ENCODE measurements at regions not wholly inside any gene's neighbourhood (a gene's known extent, or its start where the extent isn't known, plus 50 kb on each side); places are given as distances from the start of the nearest gene placed in this dataset.
"Not testable (repeated sequence)": the region's sequence is repeated elsewhere in the genome, so short reads cannot be mapped to it uniquely, and the experiment has no call there.

- no peaks in the 10 kb centered on the region for H3F3A ChIP-seq (replicated peaks; ENCODE audit: insufficient read depth)
- no peaks in the 10 kb centered on the region for H3K9me2 ChIP-seq
- no peak overlapping the region for H3K9ac ChIP-seq
- no peaks in the 10 kb centered on the region for H3K9me3 ChIP-seq
- no peaks in the 10 kb centered on the region for H3K27me3 ChIP-seq (ENCODE audit: insufficient read depth)
- no peaks in the 10 kb centered on the region for H3K36me3 ChIP-seq (replicated peaks in 1 of 2; ENCODE audit: control insufficient read depth in 1 of 2, insufficient read depth in 2 of 2, low read length in 1 of 2)
- H3K4me3 ChIP-seq (ENCODE audit: low read depth in 2 of 2, low read length in 1 of 2), result no peak overlapping the region
- no peak overlapping the region for H2AFZ ChIP-seq (ENCODE audit: low read depth)
- H3K4me1 ChIP-seq (ENCODE audit: control insufficient read depth in 1 of 2, insufficient read depth in 2 of 2, low read depth in 1 of 2, low read length in 1 of 2), result no peaks in the 10 kb centered on the region
- H3K79me2 ChIP-seq (ENCODE audit: insufficient read depth), result no peaks in the 10 kb centered on the region
- CTCF ChIA-PET, result no interaction called here
- H3K4me2 ChIP-seq, result no peak overlapping the region
- POLR2A ChIA-PET, result no interaction called here
- no peak overlapping the region for H3K27ac ChIP-seq (ENCODE audit: low read depth in 2 of 2, low read length in 1 of 2)
- no peaks in the 10 kb centered on the region for H4K20me1 ChIP-seq (ENCODE audit: insufficient read depth)
- 46% methylated on average over 3 of the region's 3 CpGs for WGBS (ENCODE audit: low lambda C conversion rate)
- TF ChIP-seq RXRA (IDR thresholded peaks at IDR 0.05; ENCODE audit: borderline replicate concordance, low read depth) (no peak), FOSL2 (IDR thresholded peaks at IDR 0.05; ENCODE audit: borderline replicate concordance, low read depth) (no peak), YY1 (IDR thresholded peaks at IDR 0.05; ENCODE audit: low read depth) (no peak), EP300 (IDR thresholded peaks at IDR 0.05; ENCODE audit: borderline replicate concordance in 1 of 2, low read depth in 1 of 2, low read length in 1 of 2) (no peak), IRF3 (IDR thresholded peaks at IDR 0.05; ENCODE audit: low read depth, low read length) (no peak)
- no peak for DNase-seq
These were observed 788.7 kb upstream of the GOT2 start for GRCh38 chr16:59522826-59523225.

DNA sequence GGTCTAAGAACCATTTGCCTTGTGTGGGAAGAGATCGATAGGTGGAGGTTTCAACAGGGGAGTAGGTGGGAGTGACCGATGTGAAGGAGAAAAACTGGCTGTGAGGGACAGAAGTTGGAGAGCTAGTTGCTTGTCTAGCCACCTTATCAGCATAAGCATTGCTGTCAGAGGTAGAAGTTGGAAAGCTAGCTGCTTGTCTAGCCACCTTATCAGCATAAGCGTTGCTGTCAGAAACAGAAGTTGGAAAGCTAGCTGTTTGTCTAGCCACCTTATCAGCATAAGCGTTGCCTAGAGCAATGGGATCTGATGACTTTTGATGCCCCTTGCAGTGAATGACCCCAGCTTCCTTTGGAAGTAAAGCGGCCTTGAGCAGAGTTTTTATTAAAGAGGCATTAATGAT lies 784.6 kb upstream of the GOT2 start:
- POLR2A ChIA-PET, CTCF ChIA-PET: not testable (repeated sequence)
- WGBS (ENCODE audit: low lambda C conversion rate), result 65% methylated on average over 5 of the region's 5 CpGs

GRCh38 chr16:59514651-59515050 lies 780.5 kb upstream of the GOT2 start:
- H3F3A ChIP-seq (replicated peaks; ENCODE audit: insufficient read depth), result no peaks in the 10 kb centered on the region
- H3K27ac ChIP-seq (ENCODE audit: low read depth in 2 of 2, low read length in 1 of 2), result no peak overlapping the region
- ChIA-PET POLR2A (no interaction called here), CTCF (no interaction called here)
- no peaks in the 10 kb centered on the region for H3K36me3 ChIP-seq (replicated peaks in 1 of 2; ENCODE audit: control insufficient read depth in 1 of 2, insufficient read depth in 2 of 2, low read length in 1 of 2)
- H4K20me1 ChIP-seq (ENCODE audit: insufficient read depth), result no peaks in the 10 kb centered on the region
- TF ChIP-seq GATA2 (CRISPR knock-in tag; IDR thresholded peaks at IDR 0.05), result no peak
- no peak for TF ChIP-seq RAD21 (IDR thresholded peaks at IDR 0.05; ENCODE audit: low read length)
- TF ChIP-seq ELF1 (IDR thresholded peaks at IDR 0.05), result no peak
- TF ChIP-seq, protein P1, sequence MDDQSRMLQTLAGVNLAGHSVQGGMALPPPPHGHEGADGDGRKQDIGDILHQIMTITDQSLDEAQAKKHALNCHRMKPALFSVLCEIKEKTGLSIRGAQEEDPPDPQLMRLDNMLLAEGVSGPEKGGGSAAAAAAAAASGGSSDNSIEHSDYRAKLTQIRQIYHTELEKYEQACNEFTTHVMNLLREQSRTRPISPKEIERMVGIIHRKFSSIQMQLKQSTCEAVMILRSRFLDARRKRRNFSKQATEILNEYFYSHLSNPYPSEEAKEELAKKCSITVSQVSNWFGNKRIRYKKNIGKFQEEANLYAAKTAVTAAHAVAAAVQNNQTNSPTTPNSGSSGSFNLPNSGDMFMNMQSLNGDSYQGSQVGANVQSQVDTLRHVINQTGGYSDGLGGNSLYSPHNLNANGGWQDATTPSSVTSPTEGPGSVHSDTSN (IDR thresholded peaks at IDR 0.05), result no peak
- TF ChIP-seq EP300 (IDR thresholded peaks at IDR 0.05; ENCODE audit: borderline replicate concordance in 1 of 2, low read depth in 1 of 2, low read length in 1 of 2), result no peak
- no peak for TF ChIP-seq IRF3 (IDR thresholded peaks at IDR 0.05; ENCODE audit: low read depth, low read length)
- no peak for TF ChIP-seq RCOR1 (IDR thresholded peaks at IDR 0.05; ENCODE audit: low read length)
- TF ChIP-seq, protein P2, sequence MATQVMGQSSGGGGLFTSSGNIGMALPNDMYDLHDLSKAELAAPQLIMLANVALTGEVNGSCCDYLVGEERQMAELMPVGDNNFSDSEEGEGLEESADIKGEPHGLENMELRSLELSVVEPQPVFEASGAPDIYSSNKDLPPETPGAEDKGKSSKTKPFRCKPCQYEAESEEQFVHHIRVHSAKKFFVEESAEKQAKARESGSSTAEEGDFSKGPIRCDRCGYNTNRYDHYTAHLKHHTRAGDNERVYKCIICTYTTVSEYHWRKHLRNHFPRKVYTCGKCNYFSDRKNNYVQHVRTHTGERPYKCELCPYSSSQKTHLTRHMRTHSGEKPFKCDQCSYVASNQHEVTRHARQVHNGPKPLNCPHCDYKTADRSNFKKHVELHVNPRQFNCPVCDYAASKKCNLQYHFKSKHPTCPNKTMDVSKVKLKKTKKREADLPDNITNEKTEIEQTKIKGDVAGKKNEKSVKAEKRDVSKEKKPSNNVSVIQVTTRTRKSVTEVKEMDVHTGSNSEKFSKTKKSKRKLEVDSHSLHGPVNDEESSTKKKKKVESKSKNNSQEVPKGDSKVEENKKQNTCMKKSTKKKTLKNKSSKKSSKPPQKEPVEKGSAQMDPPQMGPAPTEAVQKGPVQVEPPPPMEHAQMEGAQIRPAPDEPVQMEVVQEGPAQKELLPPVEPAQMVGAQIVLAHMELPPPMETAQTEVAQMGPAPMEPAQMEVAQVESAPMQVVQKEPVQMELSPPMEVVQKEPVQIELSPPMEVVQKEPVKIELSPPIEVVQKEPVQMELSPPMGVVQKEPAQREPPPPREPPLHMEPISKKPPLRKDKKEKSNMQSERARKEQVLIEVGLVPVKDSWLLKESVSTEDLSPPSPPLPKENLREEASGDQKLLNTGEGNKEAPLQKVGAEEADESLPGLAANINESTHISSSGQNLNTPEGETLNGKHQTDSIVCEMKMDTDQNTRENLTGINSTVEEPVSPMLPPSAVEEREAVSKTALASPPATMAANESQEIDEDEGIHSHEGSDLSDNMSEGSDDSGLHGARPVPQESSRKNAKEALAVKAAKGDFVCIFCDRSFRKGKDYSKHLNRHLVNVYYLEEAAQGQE (IDR thresholded peaks at IDR 0.05; ENCODE audit: low read depth, low read length), result no peak
- no peak for TF ChIP-seq NRF1 (IDR thresholded peaks at IDR 0.05; ENCODE audit: low read depth, low read length)
- no peaks in the 10 kb centered on the region for H3K9me3 ChIP-seq
- no peak overlapping the region for H2AFZ ChIP-seq (ENCODE audit: low read depth)
- 11% methylated on average over 4 of the region's 4 CpGs for WGBS (ENCODE audit: low lambda C conversion rate)
- H3K79me2 ChIP-seq (ENCODE audit: insufficient read depth), result no peaks in the 10 kb centered on the region
- no peaks in the 10 kb centered on the region for H3K4me1 ChIP-seq (ENCODE audit: control insufficient read depth in 1 of 2, insufficient read depth in 2 of 2, low read depth in 1 of 2, low read length in 1 of 2)
- no peak overlapping the region for H3K4me3 ChIP-seq (ENCODE audit: low read depth in 2 of 2, low read length in 1 of 2)
- H3K9me2 ChIP-seq, result no peaks in the 10 kb centered on the region
- H3K4me2 ChIP-seq, result no peak overlapping the region
- no peak overlapping the region for H3K9ac ChIP-seq
- no peaks in the 10 kb centered on the region for H3K27me3 ChIP-seq (ENCODE audit: insufficient read depth)
- DNase-seq, result no peak

More for the DNA sequence above, 784.6 kb upstream of the GOT2 start:
- not testable (repeated sequence) for H3K9me2 ChIP-seq; H3K27me3 ChIP-seq (ENCODE audit: insufficient read depth); H3F3A ChIP-seq (replicated peaks; ENCODE audit: insufficient read depth); DNase-seq; H2AFZ ChIP-seq (ENCODE audit: low read depth); H3K79me2 ChIP-seq (ENCODE audit: insufficient read depth); H4K20me1 ChIP-seq (ENCODE audit: insufficient read depth); H3K4me2 ChIP-seq; H3K4me1 ChIP-seq (ENCODE audit: control insufficient read depth in 1 of 2, insufficient read depth in 2 of 2, low read depth in 1 of 2, low read length in 1 of 2); H3K9me3 ChIP-seq; H3K9ac ChIP-seq; H3K36me3 ChIP-seq (replicated peaks in 1 of 2; ENCODE audit: control insufficient read depth in 1 of 2, insufficient read depth in 2 of 2, low read length in 1 of 2); H3K27ac ChIP-seq (ENCODE audit: low read depth in 2 of 2, low read length in 1 of 2); H3K4me3 ChIP-seq (ENCODE audit: low read depth in 2 of 2, low read length in 1 of 2)

Measured in SK-N-SH (cell line).